GM18517 (cell line): ENCODE measurements at regions not wholly inside any gene's neighbourhood (a gene's known extent, or its start where the extent isn't known, plus 50 kb on each side); places are given as distances from the start of the nearest gene placed in this dataset.

Experiments
- ATAC-seq: cut with Tn5 transposase; IDR thresholded peaks from one replicate; pipeline ENCODE4 v1.9.1; 2021; ENCODE audit warnings: mild to moderate bottlenecking, moderate library complexity; ENCODE audit not compliant: unreplicated experiment

DNA sequence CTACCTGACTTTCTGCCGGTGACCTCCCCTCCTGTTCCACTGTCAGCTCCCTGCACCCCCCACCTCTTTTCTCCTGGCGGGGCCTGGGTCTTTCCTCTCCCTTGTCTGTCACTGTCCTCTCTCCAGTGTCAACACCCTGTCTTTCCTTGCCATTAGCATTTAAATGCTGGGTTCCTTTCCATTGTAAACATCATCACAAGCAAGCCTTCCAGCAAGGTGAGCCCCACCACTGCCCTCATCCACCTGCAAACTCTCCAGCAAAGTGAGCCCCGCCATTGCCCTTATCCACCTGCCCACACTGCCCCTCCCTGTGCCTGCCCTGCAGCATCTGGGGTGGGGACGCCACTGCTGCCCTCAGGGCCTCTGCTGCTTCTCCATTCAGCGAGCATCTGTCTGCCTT lies 195.0 kb downstream of the ENGASE start:
- no peak for ATAC-seq

DNA sequence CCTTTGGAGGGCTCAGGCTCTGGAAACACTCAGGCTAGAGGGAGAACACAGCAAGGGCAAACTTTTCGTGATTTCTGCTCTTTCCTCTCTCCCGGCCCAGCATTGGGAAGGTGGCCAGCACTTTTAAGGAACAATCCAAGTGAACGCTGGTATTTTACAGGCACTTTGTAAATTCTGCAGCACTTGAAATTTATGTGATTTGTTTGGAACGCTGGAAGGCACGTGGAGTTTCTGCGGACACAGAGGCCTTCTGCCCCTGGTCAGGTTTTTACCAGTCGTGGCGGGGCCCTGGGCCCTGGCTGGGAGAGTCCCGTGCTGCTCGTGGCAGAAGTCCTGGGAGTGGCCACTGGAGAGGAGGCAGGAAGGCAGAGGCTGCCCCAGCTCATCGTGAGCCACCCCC lies 188.6 kb downstream of the ENGASE start:
- ATAC-seq: no peak

DNA sequence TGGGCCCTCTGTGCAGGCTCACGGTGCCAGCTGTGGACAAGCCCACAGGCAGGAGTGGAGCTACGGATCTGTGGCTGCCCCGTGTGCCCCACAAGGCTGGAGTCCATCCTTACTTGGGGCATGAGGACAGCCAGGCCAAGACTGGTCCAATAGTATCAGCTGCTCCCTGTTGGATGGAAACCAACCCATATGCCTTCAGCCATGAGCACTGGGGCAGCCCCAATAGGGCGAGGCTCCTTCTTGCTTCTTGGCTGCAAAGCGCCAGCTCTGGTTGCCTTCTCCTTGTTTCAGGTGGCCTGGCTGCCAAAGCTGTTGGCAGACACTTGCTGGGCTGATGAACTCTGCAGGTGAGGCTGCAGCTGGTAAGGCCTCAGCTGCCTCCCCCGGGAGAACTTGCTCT lies 188.0 kb downstream of the ENGASE start:
- no peak for ATAC-seq

DNA sequence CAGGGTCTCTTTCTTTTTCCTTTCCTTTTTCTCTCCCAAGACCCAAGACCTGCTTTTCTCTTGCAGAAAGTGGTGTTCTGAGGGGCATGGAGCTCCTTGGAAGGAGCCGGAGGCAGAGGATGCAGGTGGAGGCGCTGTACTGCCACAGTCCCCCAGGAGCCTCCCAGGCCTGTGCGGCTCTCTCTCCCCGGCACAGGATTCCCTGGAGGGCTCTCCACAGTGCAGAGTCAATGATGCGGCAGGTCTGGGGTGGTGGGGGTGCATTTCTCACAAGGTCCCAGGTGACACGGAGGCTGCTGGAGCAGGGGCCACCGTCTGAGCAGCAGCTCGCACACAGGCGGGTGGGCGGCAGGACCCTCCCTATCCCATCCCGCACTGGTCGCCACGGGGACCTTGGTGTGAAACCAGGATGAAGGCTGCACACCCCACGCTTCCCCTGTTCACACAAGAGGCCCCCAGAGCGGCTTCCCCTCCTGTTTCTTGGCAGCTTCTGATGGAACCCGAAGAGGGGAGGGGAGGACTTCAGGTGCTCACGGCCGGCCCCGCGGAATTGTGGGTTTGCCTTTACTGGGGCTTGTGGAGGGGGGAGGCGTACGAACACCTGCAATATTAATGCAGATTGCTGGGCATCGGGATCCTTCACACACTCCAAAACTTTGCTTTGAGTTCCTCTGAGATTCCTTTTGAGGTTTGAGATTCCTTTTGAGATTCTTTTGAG lies 186.9 kb downstream of the ENGASE start:
- no peak for ATAC-seq

DNA sequence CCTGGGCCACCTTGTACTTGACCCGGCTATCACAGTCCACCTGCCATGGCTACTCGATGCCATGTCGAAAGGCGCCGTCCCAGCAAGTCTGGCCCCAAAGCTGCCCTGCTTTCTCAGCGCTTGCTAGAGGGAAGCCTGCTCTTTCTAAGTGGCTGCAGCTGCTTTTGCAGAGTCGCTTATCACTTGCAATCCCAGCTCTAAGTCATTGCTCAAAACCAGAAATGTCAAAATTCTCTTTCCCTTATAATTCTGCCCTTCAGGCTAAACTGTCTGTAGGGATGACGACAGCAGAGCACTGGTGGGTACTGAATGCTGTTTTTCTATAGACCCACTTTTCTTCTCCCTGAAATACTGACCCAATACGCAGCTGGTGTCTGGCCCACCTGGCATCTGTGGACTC lies 184.2 kb downstream of the ENGASE start:
- no peak for ATAC-seq

DNA sequence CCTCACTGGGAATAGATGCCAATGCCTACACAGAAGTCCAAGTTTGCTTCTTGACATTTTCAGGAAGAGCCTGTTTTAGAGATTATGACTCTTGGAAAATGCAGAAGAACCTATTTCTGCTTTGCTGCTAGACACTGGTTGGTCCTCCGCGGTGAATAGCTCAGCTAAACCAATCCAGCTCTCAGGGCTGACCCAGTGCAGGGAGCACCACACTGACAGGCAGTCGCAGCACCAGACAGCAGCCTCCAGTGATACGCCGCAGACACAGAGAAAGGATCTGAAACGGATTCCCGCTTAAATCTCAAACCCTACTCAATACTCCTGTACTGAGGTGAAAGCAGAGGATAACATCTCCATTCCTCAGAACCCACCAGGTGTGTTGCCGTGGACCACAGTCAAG lies 183.4 kb downstream of the ENGASE start:
- no peak for ATAC-seq

DNA sequence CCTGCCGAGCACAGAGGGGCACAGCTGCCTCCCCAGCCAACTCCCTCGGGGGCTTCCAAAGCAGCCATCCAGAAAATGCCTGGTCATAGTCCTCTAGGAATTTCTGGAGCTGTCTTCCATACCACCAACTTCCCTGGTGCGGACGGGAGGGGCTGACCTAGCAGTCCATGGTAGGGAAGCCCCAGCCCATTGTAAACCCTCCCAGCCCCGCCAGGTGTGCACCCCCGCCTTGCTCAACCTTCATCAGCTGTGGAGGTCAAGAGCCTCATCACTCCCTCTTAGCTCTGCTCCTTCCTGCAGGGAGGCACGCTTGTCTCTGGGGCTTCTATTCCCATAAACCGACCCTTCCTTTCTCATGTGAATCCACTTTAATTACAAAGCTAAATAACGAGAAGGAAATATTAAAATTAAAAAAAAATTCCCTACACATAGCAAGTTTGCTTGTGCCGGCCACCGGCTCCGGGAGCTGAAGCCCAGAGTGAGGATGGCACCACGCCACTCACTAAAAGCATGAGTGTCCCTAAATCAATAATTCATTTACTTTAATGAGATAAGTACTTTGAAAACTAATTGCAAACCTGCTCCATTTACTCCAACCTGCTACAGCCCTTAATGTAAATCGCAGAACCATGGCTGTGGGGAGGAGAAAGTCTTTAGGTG lies 181.4 kb downstream of the ENGASE start:
- ATAC-seq: no peak

DNA sequence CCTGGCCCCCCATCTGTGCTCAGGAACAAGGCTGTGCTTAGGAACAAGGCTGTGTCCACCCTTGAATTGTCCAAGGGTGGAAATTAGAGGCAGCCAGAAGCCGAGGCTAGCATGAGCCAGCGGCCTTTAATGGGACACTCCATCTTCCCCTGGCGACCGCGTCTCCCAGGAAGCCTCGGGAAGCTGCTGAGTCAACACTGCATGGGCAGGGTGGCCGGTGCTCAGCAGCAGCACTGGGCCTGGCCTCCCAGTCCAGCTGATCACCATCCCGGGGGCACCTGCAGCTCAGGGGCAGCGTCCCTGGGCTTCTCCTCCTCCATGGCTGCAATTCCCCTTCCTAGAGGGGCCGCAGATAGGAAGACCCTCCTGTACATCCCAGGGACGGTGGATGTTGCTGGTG lies 180.8 kb downstream of the ENGASE start:
- no peak for ATAC-seq

DNA sequence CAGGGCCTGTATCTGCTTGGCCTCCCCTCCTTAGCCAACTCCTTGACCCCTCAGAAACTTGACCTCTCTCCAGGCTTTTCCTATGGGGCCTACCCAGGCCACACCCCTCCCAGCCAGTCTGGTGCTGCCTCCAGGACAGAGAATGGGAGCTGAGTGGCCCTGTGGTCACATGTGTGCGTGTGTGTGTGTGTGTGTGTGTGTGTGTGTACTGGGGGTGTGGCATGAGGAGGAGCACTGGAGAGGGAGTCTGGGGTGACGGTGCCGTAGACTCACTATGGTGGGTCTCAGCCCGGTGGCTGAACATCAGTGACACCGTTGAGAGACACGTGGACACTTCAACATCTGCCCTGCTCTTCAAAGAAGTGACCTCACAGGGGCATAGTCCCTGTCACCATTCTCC lies 180.4 kb downstream of the ENGASE start:
- no peak for ATAC-seq

DNA sequence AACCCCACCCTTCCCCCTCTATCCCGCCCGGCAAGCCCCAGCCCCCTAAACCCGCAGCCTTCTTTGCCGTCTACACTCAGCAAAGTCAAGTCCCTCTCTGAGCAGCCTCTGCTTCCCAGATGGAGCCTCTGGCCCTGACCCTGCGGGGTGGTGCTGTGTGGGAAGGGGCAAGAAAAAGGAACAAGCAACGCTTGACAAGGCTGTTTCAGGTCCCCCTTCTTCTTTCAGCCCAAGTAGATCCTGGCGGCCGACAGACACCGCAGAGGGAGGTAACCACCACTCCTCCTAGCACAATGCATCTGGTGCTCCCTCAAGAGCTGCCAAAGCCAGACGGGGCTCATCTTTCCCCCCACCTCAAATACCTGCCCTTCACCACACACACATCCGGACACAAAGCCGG lies 178.3 kb downstream of the ENGASE start:
- no peak for ATAC-seq

DNA sequence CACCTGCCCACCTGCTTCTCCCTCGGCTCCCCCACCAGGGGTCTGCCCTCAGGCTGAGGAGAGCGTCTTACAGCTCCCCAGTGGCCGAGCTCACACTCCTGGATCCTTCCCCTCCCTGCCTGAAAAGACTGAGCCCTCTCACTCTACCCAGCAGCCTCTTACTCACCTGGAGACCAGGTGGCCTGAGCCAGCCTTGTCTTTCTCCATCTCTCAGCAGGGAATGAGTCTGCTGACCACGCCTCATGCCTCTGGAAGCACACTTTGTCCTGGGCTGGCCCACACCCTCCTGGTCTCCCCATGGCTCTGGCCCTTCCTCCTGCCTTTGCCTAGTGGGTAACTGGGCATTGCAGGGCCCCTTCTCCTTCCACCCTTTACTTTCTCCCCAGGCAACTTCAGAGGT lies 177.2 kb downstream of the ENGASE start:
- ATAC-seq: no peak

DNA sequence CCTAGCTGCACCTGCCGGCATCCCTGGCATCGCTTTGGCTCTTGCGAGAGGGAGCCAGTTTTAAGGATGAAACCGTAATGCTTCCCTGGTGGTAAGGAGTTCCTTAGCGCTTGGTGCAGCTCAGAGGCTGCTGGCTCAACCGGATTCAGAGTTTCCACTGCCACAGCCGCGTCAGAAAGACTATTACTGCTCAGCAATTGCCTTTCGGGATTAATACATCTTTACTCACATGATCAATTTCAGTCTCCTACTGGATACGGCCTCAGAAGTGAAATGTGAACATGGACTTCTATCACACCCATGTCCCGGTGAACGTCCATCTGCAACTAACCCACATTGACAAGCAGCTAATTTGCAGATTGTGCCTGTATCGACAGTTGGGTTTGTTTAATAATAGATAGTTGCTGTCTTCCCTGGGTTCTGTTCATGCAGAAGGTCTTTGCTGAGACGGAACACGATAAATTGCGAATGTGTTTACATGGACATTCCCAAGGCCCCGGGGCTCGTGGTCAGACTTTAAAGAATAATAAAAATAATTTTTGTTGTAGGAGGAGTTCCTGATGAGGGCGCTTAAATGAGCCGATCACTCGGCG lies 175.4 kb downstream of the ENGASE start:
- no peak for ATAC-seq

DNA sequence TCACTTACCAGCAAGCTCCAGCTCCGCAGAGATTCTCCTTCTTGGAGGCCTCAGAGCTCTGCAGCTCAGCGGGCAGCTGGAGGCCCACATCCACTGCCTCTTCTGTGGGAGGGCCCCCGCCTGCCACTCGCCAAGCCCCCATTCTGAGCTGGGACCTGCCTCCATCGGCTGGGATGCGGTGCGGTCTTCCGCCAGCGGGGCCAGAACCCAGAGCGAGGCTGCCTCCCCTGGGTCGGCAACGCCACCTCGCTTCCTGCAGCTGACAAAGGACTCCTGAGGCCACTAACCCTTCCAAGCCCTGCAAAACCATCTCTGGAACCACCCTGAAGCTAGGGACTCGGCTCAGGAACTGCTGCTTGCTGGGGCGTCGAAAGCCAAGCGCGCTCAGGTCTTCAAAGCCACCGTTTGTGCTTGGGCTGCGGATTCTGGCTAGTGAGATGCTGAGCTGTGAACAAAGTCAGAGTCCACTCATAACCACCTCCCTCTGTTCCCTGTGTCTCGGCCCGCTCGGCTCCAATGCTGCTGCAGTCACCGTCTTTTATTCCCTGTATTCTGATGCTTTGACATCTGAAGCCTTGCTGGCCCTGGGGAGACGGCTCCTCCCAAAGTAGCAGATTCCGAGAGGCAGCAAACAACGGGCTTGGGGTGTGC lies 174.3 kb downstream of the ENGASE start:
- no peak for ATAC-seq

DNA sequence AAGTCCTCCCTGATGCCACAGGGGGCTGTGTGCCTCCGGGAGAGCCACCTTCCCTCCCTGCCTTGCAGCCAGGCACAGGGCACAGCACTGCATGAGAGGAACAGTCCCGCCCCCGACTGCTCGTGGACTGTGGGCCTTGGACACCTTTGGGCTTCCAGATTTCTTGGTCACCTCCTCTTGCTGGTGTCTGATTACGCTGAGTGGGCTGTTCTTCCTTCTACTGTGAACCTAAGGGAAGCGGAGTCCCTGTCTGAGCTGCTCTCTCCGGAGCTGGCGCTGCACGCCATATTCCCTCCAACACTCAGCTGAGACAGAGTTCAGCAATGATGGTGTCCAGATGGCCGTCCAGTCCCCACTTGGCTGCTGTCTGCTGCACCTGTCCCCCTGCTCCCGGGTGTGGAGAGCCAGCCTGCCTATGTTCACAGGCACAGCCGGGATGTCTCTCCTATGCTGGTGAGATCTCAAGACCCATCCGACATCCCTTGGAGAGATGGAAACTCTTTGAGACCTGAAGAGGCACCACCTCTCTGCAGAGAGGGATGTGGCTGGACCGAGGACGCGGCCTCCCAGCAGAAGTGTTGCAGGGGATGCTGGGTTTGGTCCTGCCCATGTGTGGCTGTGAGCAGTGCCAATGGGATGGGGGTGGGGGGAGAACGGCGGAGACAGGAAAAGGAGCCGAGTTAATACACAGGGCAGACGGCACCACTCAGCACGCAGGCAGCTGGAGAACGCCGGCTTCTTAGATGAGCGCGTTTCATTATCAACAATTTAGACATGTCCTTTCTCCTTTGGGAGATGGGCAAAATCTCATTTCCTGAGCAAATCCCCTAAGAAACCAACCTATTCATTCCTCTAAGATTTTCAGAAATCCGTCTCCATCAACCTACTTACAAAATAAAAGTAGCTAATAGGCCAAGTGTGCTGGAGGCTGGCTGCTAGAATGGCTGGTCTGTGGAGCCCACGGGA lies 171.9 kb downstream of the ENGASE start:
- ATAC-seq: no peak

DNA sequence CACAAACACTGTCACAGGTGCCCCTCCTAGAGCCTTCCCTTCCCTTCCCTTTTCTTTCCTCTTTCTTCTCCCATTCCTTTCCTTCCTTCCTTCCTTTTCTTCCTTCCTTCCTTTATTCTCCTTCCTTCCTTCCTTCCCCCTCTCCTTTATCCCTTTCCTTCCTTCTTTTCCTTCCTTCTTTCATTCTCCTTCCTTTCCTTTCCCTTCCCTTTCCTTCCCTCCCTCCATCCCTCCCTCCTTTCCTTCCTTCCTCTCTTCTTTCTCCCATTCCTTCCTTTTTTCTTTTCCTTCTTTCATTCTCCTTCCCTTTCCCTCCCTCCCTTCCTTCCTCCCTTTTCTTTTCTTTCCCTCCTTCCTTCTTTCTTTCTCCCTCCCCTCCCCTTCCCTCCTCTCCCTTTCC lies 170.0 kb downstream of the ENGASE start:
- ATAC-seq: no peak

DNA sequence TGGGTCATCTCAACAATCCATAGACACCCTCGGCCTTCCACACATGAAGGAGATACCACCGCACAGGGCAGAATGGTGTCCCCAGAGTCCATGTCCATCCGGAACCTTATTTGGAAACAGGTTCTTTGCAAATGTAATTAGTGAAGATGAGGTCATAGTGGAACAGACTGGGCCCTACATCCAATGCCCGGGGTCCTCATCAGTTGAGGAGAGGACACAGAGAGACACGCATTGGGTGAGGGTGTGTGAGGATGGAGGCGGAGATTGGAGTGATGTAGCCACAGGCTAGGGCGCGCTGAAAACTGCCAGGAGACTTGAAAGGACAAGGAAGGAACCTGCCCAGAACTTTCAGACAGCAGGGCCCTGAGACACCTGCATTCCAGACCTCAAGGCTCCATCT lies 169.4 kb downstream of the ENGASE start:
- no peak for ATAC-seq

DNA sequence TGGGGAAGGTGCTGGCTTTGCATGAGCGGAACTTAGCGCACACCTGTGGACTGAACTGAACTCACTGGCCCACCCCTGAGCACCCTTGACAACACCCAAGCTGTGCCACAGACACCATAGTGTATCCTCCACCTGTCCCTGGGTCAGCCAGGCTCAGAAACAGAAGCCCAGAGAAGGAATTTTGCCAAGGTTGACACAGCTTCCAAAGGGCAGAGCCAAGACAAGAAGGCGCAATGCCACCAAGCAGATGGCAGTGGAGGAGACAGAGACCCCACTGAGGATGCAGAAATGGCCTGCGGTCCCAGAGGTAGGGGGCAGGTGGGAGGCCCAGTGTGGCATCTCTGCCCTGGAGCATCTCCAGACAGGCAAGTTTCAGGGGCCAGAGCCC lies 169.0 kb downstream of the ENGASE start:
- ATAC-seq: no peak

DNA sequence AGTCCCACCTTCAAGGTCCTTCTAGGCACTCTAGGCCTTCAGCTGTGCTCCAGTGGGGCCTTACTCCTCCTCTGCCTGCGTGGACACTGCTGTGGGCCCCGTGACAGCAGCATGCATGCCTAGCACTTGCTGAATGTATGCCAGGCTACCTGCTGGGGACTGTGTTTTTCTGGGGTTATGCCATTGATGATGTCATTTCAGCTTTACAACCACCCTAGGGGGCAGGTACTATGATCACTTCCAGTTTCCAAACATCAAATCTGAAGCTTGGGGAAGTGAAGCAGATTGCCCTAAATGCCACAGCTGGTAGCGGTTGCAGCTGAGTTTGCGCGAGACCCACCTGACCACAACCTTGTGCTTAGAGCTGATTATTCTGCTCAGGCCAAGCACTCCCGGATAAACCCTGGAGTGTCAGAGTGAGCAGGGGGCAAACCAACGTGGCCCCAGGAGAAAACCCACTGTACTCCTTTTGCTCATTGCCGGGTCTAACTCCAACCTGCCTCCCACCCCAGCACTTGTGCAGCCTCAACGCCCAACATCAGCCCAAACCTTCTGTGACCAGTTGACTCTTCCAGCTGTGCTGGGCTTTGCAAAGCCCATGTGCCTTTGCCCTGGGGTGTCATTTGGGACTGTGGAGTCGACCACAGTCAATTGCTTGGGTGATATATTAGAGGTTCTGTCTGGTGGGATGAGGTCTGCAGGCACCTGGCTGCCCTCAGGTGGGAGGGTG lies 168.4 kb downstream of the ENGASE start:
- ATAC-seq: no peak

DNA sequence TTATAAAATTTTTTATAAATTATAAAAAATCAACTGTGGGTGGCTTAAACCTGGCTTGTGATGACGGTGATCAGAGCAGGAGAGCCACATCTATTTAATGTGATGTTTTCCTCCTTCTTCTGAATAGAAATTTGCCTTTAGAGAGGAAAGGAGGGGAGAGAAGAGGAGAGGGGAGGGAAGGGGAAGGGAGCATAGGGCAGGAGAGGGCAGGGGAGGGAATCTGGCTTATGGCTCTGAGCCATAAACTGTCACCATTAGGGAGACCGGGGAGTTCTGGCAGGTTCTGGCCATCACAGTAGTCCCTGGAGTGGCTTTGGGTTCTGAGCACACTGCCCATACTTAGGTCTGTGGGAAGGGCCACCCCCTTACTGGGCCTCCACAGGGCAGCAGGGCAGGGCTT lies 167.8 kb downstream of the ENGASE start:
- ATAC-seq: no peak

DNA sequence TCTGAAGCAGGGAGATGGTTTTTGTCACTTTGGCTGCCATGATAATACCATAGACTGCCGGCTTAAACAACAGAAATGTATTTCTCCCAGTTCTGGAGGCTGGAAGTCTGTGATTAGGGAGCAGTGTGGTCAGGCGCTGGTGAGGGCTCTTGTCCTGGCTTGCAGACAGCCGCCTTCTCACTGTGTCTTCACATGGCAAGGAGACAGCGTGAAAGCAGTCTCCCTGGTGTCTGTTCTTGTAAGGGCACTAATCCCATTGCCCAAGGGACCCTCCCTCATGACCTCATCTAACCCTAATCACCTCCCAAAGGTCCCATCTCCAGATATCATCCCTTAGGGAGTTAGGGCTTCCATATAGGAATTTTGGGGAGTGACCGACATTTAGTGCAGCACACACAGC lies 167.0 kb downstream of the ENGASE start:
- ATAC-seq: no peak
